Astrocyte (in vitro differentiated cells and primary cell): ENCODE measurements at regions not wholly inside any gene's neighbourhood (a gene's known extent, or its start where the extent isn't known, plus 50 kb on each side); places are given as distances from the start of the nearest gene placed in this dataset.
"Not testable (repeated sequence)": the region's sequence is repeated elsewhere in the genome, so short reads cannot be mapped to it uniquely, and the experiment has no call there.

ENCODE experiments used
- EZH2 ChIP-seq: IDR thresholded peaks from 2 replicates; pipeline ENCODE4 v1.6.1; 2012; ENCODE audit warnings: mild to moderate bottlenecking, low read length, inconsistent platforms; ENCODE audit not compliant: insufficient read depth
- TF ChIP-seq, protein P1 (sequence below): IDR thresholded peaks from 2 replicates; pipeline ENCODE4 v1.5.1; 2011; ENCODE audit warnings: low read depth, mild to moderate bottlenecking, inconsistent platforms, low read length, moderate library complexity; ENCODE audit not compliant: insufficient read depth

DNA sequence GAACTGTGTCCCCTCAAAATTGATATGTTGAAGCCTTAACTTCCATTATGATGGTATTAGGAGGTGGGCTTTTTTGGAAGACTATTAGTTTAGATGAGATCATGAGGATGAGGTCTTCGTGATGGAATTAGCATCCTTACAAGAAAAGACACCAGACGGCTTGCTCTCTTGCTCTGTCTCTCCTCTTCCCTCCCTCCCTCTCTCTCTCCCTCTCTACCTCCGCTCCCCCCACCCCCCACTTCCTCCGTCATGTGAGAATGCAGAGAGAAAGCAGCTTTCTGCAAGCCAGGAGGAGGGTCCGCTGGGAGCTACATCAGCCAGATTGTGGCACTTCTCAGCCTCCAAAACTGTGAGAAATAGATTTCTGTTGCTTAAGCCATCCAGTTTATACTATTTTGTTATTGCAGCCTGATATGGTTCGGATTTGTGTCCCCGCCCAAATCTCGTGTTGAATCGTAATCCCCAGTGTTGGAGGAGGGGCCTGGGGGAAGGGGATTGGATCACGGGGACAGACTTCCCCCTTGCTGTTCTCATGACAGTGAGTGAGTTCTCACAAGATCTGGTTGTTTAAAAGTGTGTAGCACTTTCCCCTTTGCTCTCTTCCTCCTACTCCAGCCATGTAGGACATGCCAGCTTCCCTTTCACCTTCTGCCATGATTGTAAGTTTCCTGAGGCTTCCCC is 76.9 kb downstream of the NPIPA8 start:
- not testable (repeated sequence) for TF ChIP-seq EZH2
- TF ChIP-seq, protein P1, sequence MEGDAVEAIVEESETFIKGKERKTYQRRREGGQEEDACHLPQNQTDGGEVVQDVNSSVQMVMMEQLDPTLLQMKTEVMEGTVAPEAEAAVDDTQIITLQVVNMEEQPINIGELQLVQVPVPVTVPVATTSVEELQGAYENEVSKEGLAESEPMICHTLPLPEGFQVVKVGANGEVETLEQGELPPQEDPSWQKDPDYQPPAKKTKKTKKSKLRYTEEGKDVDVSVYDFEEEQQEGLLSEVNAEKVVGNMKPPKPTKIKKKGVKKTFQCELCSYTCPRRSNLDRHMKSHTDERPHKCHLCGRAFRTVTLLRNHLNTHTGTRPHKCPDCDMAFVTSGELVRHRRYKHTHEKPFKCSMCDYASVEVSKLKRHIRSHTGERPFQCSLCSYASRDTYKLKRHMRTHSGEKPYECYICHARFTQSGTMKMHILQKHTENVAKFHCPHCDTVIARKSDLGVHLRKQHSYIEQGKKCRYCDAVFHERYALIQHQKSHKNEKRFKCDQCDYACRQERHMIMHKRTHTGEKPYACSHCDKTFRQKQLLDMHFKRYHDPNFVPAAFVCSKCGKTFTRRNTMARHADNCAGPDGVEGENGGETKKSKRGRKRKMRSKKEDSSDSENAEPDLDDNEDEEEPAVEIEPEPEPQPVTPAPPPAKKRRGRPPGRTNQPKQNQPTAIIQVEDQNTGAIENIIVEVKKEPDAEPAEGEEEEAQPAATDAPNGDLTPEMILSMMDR = not testable (repeated sequence)
